Neural progenitor cell (in vitro differentiated cells): ENCODE measurements at regions not wholly inside any gene's neighbourhood (a gene's known extent, or its start where the extent isn't known, plus 50 kb on each side); places are given as distances from the start of the nearest gene placed in this dataset.

Experiments
- EZH2 ChIP-seq: fragments of 200-600 bp; sonication (generic); IDR thresholded peaks from 2 replicates; pipeline ENCODE4 v1.6.1; 2017; ENCODE audit warnings: antibody characterized with exemption, mild to moderate bottlenecking, moderate library complexity
- TF ChIP-seq, protein P1 (sequence below): fragments of 200-600 bp; sonication (generic); IDR thresholded peaks from 2 replicates; pipeline ENCODE4 v1.5.1; 2017; ENCODE audit warnings: antibody characterized with exemption, mild to moderate bottlenecking

DNA sequence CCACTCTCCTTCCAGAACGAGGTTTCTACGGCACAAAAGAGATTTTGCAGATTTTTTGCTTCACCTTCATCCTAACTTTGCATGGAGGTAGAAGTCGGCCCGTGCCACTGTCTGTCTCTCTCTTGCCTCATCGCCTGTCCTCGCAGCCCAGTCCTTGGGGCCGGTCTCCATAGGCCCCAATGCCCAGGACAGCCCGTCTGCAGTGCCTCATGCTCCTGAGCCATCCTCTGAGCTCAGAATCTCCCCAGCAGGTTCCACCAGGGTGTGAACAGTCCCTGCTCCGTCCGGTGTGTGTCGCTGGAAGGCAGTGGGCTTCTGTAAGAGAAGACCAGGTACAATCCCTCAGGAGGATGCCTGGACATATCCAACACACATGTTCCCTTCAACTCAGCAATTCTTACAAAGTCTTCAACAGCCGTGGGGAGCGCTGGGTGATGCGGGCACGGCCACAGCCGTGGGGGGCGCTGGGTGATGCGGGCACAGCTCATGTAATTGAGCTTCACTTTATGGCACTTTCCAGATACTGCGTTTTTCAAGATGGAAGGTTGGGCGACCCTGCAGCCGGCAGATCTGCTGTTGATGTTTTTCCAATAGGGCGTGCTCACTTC lies 231.9 kb downstream of the DLL1 start:
- TF ChIP-seq, protein P1, sequence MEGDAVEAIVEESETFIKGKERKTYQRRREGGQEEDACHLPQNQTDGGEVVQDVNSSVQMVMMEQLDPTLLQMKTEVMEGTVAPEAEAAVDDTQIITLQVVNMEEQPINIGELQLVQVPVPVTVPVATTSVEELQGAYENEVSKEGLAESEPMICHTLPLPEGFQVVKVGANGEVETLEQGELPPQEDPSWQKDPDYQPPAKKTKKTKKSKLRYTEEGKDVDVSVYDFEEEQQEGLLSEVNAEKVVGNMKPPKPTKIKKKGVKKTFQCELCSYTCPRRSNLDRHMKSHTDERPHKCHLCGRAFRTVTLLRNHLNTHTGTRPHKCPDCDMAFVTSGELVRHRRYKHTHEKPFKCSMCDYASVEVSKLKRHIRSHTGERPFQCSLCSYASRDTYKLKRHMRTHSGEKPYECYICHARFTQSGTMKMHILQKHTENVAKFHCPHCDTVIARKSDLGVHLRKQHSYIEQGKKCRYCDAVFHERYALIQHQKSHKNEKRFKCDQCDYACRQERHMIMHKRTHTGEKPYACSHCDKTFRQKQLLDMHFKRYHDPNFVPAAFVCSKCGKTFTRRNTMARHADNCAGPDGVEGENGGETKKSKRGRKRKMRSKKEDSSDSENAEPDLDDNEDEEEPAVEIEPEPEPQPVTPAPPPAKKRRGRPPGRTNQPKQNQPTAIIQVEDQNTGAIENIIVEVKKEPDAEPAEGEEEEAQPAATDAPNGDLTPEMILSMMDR: no peak
- no peak for TF ChIP-seq EZH2
